Umbilical cord (tissue), 1 donor: ENCODE measurements at regions not wholly inside any gene's neighbourhood (a gene's known extent, or its start where the extent isn't known, plus 50 kb on each side); places are given as distances from the start of the nearest gene placed in this dataset.
"Not testable (repeated sequence)": the region's sequence is repeated elsewhere in the genome, so short reads cannot be mapped to it uniquely, and the experiment has no call there.

ENCODE experiments used
- DNase-seq: peaks from one replicate; pipeline ENCODE4 v3.0.0-alpha.2; 2015; ENCODE audit warnings: low spot score

DNA sequence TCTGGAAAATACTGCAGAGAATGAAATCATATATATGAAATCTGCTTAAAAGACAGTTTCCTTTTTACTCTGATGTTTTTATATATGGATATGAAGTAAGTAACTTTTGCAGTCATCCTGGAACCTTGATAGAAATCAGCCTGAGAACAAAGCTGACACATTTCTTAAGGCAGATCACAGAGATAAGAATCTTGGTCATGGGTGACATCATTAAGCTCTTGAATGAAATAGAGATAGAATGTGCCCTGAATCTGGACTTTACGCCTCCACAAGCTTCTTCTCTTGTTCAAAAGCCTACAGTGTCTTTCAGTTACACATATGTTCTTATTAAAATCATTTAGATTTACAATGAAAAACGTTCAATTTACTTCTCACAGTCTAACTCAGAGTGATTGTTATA is 319.1 kb upstream of the CNTNAP2 start:
- DNase-seq = no peak

DNA sequence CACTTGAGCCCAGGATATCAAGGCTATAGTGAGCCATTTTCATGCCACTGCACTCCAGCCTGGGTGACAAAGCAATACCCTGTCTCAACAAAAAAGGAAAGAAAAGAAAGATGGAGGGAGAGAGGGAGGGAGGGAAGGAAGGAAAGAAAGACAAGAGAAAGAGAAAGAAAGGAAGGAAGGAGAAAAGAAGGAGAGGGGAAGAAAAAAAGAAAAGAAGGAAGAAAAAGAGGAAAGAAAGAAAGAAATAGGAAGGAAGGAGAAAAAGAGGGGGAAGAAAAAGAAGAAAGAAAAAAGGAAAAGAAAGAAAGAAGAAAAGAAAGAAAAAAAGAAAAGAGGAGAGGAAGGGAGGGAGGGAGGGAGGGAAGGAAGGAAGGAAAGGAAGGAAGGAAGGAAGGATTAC is 321.5 kb upstream of the CNTNAP2 start:
- DNase-seq = no peak

DNA sequence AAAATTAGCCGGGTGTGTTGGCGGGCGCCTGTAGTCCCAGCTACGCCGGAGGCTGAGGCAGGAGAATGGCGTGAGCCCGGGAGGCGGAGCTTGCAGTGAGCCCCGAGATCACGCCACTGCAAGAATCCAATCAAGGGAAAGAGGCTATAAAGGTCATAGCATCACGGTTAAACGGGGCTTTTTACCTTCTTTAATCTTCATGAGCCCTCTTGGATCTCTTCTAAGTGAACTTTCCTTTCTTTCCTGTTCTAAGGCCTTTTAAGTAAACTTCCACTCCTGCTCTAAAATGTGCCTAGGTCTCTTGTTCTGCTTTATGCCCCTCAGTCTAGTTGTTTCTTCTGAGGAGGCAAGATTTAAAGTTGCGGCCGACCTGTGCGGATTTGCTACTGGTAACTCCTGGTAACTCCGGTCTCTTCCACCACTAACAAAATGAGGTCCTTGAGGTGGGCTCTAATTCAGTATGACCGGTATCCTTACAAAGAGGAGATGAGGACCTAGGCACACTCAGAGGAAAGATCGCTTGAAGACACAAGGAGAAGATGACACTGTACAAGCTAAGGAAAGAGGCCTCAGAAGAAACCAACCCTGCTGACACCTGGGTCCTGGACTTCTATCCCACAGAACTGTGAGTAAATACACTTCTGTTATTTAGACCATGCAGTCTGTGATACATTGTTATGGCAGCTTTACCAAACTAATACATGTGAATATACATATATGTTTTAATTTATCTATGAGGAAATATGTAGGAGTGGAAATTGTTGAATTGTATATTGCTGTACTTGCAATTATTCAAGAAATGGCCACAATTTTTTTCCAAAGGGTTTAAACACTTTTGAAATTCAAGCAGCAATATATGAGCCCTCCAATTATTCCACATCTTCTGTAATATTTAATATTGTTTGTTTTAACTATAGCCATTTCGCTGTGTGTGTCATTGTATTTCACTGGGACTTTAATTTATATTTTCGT is 331.5 kb upstream of the CNTNAP2 start:
- no peak for DNase-seq

DNA sequence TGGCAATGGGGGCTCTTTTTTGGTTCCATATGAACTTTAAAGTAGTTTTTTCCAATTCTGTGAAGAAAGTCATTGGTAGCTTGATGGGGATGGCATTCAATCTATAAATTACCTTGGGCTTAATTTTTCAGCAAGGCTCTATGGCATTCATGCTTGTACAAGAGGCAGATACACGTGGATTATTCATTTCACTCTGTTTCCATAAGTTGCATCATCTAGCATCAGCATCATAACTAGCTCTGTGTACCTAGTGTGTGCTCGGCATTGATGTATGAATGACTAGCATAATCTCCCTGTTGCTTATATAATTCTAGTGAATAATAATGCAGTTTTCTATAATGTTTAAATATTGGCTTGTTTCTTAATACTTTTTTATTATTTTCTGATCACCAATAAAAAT is 335.2 kb upstream of the CNTNAP2 start:
- not testable (repeated sequence) for DNase-seq

DNA sequence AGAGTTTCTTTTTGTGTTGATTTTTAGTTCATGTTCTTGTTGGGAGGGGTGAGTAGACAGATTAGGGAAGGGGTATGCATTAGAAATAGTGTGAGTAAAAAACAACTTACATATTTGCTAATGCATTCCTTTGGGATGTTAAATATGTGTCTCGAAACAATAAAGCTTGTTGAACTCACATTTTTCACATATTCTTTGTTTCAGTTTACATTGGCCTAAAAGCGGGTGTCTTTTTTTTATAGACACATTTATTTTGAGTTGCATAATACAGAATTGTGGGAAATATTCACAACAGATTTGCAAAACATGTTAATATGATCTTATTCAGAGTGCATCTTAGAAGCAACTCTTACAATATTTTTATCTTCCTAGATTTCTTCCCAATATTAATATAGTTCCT is 337.5 kb upstream of the CNTNAP2 start:
- no peak for DNase-seq

DNA sequence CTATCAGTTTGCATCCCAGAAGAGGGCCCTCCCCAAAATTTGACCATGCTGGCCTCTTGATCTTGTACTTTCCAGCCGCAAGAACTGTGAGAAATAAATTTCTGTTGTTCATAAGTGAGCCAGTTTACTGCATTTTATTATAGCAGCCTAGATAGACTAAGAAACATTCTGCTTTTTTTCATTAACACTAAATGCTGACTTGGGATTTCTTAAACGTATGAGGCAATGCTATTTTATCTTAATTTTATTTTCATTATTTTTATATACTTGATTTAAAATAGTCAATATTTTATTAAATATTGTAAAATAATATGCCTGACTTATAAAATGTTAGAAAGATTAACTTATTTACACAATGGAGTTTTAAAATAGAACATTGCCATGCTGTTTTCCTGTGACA is 341.8 kb upstream of the CNTNAP2 start:
- DNase-seq = no peak

DNA sequence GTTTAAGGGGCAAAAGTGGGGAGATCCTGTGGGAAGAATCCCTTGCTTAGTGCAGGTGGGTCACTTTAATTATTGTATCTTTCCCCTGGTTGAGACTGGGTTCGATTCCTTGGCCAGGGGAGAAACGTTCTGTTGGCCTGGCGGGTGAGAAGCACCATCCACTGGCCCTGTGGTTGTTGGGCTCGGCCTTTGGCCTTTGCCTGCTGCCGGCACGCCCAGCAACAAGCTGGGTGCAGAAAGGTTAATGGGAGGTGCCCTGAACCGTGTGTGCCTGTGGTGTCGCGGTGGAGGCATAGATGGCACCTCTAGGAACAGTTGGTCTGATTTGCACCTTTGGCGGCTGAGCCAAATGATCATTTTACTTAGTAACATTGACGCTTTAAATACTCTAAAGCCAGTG is 363.6 kb upstream of the CNTNAP2 start:
- DNase-seq = no peak

DNA sequence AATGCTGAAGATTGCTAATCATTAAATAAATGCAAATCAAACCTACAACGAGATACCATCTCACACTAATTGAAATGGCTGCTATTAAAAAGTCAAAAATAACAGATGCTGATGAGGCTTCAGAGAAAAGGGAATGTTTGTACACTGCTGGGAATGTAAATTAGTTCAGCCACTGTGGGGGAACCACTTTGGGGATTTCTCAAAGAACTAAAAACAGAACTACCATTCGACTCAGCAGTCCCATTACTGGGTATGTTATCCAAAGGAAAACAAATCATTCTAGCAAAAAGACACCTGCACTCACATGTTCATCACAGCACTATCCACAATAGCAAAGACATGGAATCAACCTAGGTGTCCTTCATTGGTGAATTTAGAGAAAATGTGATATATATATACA is 379.0 kb upstream of the CNTNAP2 start:
- no peak for DNase-seq

DNA sequence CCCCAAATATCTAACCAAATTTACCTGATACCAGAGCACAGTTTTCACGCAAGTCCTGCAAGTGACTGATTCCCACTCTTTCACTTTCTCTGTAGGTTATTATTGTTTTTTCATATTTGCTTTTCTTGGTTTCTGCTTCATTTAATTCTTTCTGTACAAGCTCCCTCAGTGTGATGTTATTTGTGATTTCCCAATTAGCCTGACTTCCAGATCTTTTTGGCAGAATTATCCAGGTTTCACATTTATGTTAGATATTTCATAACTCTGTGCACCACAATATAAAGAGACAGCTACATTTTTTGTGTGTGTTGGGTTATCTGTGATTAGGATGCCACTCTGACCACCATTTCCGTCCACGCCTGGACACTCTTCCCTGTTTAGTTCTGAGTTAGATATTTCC is 381.5 kb upstream of the CNTNAP2 start:
- DNase-seq = no peak

DNA sequence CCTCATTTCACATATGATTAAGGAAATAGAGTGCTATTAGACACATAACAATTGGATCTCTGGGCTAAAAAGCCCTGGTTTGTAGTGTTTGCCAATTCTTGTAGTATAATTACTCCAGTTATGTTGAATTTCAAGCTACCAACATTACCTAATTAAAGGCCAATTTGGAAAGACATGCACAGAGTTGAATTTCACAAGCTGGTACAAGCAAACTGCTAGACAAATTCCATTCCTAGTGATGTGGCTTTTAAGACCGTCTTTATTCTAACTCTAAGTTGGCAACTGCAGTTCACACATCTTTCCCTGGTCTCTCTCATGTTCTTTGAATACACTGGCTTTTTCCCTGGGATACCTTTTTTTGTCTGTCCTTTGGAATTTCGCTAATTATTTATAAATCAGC is 384.1 kb upstream of the CNTNAP2 start:
- DNase-seq = no peak

DNA sequence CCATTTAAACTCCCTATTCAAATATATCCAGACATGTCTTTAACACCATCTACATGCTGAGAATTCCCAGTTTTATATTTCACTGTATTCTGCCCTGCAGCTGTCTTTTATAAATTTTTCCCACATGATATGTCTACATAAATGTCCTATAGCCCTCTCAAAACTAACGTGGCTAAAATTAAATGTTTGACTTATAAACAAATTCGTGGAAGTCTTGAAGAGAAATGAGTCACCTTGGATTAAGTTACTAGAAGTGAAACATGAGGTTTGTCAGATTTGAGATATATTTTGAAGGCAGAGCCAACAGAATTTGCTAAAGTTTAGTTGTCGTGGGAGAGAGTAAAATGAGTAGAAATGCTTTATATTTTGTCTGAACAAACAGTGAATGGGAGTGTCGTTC is 386.9 kb upstream of the CNTNAP2 start:
- DNase-seq = peak; percentile 52

DNA sequence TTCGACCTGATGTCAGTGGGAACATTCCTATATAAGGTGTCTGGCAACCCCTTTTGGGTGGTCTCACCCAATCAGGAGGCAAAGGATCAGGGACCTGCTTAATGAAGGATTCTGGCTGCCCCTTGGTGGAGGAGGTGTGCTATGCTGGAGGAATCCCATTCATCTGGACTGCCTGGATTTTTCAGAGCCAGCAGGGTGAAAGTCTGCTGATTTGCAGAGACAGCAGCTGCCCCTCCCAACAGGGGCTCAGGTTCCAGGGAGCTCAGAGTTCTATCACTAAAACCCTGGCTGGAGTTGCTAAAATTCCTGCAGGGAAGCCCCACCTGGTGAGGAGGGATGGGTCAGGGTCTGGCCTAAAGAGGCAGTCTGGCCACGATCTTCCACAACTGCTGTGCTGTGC is 398.5 kb upstream of the CNTNAP2 start:
- DNase-seq = no peak

DNA sequence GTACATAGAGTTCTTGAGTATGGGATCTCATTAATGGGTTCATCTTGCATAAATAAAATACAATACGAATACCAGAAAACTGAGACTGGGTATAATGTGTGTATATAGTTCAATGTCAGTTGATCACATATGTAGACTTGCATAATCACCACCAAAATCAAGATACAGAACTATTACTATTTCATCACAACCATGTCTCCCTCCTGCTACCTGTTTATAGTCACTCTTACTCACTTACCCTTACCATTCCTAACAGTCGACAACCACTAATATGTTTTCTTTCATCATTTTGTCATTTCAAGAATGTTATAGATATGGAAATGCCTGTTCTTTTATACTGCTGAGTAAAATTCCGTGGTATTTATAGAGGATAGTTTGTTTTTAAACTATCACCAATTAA is 416.1 kb upstream of the CNTNAP2 start:
- DNase-seq = no peak

DNA sequence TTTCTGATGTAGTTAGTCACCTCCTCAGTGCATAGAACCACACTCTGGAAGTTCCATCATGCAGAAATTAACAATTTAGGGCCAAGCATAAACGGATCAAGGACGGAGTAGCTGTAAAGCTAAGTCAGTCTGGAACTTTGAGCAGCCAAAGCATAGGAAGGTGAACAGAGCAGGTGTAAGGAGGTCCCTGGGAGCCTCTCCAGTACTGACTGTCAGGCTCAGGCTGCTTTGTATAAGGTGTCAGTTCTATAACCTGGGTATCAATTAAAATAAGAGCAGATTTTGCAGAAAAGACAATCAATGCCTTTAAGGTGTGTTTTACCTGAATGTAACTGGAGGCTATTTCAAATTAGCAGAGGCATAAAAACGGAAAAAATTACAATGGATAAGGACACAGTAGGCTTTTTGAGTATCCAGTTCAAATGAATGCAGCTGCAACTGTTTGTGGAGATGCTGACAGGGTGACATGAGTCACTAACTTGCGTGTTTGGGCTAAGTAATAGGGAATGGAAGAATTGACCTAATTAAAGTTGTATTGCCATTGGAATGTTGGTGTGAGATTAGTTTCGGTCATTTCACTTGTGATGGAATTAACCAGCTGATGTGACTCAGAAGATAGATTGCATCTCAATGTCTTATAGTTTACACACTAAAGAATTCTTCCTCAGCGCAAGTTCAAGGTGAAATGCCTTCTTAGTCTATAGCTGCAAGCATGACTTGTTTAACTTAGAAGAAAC is 417.9 kb upstream of the CNTNAP2 start:
- no peak for DNase-seq

DNA sequence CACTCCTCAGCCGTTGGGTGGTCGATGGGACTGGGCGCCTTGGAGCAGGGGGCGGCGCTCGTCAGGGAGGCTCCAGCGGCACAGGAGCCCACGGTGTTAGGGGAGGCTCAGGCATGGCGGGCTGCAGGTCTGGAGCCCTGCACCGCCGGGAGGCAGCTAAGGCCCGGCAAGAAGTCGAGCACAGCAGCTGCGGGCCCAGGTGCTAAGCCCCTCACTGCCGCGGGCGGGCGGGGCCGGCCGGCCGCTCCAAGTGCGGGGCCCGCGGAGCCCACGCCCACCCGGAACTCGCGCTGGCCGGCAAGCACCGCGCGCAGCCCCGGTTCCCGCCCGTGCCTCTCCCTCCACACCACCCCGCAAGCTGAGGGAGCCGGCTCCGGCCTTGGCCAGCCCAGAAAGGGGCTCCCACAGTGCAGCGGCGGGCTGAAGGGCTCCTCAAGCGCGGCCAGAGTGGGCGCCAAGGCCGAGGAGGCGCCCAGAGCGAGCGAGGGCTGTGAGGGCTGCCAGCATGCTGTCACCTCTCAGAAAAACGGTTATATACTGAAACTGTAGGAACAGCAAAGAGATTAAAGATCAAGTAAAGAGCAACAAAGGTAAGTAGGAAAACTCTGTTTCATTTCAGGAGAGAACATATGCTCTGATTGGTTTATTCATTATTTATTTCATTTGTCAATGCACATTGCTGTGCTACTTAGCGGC is 419.0 kb upstream of the CNTNAP2 start:
- DNase-seq = not testable (repeated sequence)

DNA sequence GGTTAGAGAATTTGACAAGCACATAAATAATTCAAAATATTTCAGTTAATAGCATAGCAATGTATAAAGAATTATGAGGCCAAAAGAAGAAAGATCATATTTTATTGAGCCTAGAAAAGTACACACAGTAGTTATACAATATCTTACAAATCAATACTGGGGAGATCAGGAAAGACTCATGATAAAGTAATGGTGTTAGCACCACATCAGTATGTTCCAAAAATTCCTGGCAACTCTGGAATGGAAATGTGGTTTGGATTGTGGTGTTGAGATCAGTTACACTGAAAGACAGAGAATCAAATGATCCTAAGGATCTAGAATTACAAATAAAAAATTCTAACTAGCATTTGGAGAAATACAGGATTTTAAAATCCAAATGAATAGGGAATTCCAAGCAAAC is 420.5 kb upstream of the CNTNAP2 start:
- DNase-seq = no peak

DNA sequence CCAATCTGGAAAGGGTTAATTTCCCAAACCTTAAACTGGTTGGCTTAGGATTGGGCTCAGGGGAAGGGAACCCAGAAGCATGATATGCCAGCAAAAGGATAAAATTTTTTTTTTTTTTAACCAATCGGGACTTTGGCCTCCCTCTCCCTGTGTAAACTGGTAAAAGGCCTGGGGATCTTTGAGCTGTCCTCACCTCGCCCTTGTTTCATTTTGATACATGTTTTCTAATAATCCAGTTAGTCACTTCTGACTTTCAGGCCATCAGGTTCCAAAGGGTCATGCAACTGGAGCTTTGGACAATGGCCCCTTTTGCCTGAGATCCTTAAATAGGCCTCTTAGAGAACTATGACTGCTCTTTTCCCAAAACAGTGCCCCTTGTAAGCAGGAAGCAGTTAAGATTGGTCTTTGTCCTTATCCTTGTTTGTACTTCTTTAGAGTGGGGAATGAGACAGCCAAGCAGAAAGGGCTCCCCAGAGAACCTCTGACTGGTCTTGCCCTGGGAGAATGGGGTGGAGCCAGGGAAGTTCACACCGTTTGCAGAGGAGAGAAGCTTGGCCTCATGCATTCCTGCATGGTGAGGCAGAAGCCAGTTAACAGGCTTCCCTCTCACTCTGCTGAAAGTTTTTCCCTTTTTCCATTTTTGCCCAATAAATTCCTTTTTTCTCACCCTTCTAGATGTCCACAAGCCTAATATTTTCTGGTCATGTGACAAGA is 424.2 kb upstream of the CNTNAP2 start:
- no peak for DNase-seq

DNA sequence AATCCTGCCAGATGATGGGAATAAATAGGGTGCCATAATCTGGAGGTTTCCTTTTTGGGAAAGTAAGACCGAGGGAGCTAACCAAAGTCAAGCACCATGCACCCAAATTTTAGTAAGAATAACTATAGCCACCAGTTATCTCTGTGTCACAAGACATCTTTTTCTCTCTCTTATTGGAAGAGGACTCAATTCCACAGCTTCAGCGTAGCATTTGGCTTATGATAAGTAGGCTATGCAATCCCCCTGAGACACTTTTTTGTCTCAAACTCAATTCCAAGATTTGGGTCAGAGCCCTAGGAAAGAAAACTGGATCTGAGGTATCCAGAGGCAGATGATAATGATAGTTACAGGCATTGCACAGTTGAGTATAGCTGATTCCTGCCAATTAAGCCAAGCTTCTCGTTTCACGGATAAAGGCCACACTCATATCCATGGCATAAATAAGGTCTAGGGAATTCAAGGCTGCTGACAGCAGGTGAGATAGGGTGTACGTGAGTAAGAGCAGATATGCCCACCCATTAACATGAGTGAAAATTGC is 425.2 kb upstream of the CNTNAP2 start:
- DNase-seq = no peak

DNA sequence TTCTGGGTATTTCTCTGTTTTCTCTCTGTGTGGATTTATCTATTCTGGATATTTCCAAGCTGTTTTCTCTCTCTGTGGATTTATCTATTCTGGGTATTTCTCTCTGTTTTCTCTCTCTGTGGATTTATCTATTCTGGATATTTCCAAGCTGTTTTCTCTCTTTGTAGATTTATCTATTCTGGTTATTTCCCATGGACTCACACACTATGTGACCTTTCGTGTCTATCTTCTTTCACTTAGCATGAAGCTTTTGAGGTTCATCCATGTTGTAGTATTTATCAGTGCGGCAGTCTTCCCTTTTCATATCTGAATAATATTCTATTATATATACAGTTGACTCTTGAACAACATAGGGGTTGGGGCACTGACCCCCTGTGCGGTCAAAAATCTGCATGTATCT is 435.0 kb upstream of the CNTNAP2 start:
- no peak for DNase-seq

DNA sequence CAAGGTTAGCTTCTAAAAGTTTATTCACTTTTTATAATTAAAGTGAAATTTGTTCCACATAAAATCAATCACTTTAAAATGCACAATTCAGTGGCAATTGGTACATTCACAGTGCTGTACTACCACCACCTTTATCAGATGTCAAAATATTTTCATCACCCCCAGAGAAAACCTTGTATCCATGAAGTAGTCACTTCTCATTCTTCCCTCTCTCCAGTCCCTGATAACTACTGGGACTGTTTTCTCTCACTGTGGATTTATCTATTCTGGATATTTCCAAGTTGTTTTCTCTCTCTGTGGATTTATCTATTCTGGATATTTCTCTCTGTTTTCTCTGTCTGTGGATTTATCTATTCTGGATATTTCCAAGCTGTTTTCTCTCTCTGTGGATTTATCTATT is 435.4 kb upstream of the CNTNAP2 start:
- DNase-seq = no peak

DNA sequence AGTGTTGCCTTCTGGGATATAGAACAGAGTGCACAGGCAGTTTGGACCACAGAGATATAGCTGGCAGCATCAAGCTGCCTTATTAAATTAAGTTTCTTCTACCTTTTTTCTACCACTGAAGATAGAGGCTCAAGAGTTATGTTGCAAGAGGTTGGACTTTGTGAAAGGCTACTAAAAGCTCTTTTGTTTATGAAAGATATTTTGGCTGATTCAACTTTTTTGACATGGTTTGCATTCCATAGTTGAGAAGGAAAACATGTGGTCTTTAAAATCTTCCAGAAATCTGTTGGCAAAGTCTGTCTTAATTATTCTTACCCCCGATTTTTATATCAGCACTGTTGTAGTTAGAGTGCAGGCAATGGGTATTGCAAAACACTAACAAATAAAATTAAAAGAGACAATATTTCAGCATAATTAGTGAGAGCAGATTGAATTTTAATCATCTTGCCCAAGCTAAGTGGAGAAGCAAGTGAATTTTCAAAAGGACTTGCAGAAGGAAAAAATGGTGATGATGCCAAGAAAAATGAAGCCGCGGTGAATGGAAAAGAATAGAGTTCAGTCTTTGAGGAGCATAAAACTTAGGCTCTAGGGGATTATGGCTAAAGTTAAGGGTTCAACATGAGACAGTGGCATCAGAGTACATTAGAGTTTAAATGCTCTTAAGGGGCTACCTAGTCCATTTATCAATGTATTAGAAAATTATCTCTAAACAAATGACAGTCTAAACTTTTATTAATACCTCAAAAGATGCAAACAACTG is 450.9 kb upstream of the CNTNAP2 start:
- DNase-seq = no peak
